ENCODE measurements at regions not wholly inside any gene's neighbourhood (a gene's known extent, or its start where the extent isn't known, plus 50 kb on each side); places are given as distances from the start of the nearest gene placed in this dataset.

DNA sequence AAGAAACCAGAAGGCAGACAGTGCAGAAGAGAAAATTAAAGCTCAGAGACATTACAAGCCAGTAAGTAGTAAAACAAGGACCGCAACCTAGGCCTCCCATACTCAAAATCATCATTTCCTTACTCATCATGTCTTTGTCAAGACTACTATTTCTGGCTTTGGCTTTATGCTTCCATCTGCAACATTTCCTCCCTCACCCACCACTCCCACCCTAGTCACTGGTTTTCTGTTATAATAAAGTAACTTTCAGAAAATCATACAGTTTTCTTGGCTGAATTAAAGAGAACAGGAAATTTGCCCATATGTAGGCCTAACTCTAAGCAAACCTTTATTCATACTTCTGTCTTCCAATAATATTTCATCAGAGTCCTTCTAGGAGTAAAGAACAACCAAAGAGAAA, 247.6 kb upstream of the RORA start:
- DNase-seq (no peak), ATAC-seq (no peak)
- H3K4me3 ChIP-seq, result no peak overlapping the region
- H3K36me3 ChIP-seq, result no peaks in the 10 kb centered on the region
- WGBS, 4 donors, result 92 to 98% (median 96%) methylated on average over 1 of the region's 1 CpG
- no peak overlapping the region for H3K27ac ChIP-seq
- TF ChIP-seq, protein P1, sequence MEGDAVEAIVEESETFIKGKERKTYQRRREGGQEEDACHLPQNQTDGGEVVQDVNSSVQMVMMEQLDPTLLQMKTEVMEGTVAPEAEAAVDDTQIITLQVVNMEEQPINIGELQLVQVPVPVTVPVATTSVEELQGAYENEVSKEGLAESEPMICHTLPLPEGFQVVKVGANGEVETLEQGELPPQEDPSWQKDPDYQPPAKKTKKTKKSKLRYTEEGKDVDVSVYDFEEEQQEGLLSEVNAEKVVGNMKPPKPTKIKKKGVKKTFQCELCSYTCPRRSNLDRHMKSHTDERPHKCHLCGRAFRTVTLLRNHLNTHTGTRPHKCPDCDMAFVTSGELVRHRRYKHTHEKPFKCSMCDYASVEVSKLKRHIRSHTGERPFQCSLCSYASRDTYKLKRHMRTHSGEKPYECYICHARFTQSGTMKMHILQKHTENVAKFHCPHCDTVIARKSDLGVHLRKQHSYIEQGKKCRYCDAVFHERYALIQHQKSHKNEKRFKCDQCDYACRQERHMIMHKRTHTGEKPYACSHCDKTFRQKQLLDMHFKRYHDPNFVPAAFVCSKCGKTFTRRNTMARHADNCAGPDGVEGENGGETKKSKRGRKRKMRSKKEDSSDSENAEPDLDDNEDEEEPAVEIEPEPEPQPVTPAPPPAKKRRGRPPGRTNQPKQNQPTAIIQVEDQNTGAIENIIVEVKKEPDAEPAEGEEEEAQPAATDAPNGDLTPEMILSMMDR (IDR thresholded peaks at IDR 0.05), result no peak
- TF ChIP-seq POLR2A (IDR thresholded peaks at IDR 0.05), result no peak
- intact Hi-C loops (cut with DNase I), result no loop called here
- no peaks in the 10 kb centered on the region for H3K9me3 ChIP-seq
- H3K27me3 ChIP-seq, result peaks cover 0 to 10% (median 0%) of the 10 kb centered on the region in 9 donors
- H3K4me1 ChIP-seq, result peaks cover 0 to 12% (median 0%) of the 10 kb centered on the region in 12 donors

DNA sequence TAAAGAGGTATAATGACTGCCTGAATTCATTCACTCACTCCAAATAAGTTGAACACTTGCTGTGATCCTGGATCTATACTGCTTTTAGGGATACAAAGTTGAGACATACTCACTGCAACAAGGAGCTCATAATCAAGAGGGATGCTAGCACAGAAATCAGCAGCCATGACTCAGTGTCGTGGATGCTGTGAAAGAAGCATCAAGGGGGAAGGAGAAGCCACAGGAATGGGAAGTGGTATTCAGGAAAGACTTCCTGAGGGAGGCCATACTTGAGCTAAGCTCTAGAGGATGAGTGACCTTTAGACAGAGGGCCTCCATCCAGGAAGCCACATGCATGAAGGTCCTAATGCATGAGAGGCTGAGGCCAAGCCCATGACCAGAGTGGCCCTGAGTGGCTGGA, 245.7 kb upstream of the RORA start:
- intact Hi-C loops (cut with DNase I), result no loop called here
- H3K4me3 ChIP-seq, result no peak overlapping the region
- WGBS, 4 donors, result 40 to 66% (median 58%) methylated on average over 1 of the region's 1 CpG
- TF ChIP-seq POLR2A (IDR thresholded peaks at IDR 0.05), result no peak
- TF ChIP-seq, protein P1 (IDR thresholded peaks at IDR 0.05), result no peak
- no peak for DNase-seq
- peaks cover 0 to 5% (median 0%) of the 10 kb centered on the region in 9 donors for H3K27me3 ChIP-seq
- no peak overlapping the region for H3K27ac ChIP-seq
- H3K36me3 ChIP-seq, result no peaks in the 10 kb centered on the region
- no peaks in the 10 kb centered on the region for H3K9me3 ChIP-seq
- ATAC-seq, result no peak
- H3K4me1 ChIP-seq, result no peaks in the 10 kb centered on the region

DNA sequence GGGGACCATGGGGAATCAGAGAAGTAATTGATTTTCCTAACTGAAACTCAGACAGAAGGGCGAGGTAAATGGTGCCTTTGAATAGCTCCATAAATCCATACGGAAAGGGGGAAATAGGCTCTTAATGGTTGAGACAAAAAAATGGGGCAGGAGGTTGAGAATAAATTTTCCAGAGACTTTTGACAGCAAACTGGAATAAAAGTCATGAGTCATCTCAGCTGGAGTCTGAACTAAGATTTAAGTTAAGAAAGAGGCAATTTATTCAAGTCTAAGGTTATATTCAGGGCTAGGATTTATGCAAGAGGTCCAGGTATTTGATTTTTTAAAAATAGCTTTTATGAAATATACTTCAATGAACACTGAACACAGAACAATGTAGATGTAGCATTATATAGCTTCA, 238.7 kb upstream of the RORA start:
- intact Hi-C loops (cut with DNase I), result no loop called here

DNA sequence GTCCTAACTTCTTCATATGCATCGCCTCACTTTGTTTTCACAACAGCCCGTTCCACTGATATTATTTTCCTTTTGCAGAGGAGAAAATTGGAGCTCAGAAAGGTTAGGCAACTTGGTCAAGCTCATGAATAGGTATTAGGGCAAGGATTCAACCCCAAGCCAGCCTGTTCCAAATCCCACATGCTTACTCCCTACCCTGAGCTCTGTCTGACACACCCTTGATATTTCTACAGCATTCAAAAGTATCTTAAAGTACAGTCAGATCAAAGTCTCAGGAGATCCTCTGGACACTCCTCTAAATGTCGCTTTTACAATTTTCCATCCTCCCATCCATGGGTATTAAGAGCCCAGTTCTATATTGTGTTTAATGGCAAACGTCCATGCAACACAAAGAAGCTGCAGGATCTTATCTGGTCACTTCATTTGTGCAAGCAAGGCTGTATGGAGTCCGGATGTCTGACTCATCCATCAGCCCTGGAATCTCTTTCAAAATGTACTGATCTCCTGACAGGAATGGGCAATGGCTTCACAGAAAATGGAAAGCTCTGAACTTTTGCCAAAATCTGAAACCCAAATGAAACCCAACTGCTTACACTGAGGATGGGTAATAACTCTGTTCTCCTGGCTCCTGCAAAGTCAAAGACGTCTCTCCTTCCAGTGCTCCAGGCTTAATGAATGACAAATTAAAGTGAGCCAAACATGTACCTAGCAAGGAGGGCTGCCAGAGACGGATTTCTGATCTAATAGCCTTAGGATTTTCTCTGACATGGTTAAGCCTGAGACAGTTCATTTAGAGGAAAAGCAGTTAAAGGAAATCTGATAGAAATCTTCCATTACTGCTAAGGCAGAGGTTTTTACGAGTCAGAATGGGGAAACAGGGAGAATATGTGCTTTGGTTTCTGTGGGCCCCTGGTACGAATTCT, 230.9 kb upstream of the RORA start:
- Histone ChIP-seq H3K36me3 (no peaks in the 10 kb centered on the region), H3K27ac (no peak overlapping the region), H3K4me3 (no peak overlapping the region), H3K9me3 (peaks cover 0 to 2% (median 0%) of the 10 kb centered on the region in 12 donors), H3K27me3 (peaks cover 0 to 35% (median 0%) of the 10 kb centered on the region in 9 donors), H3K4me1 (no peaks in the 10 kb centered on the region)
- ATAC-seq, result no peak
- 48 to 62% (median 56%) methylated on average over 8 to 9 of the region's 9 CpGs for WGBS, 4 donors
- DNase-seq, result no peak
- no peak for TF ChIP-seq POLR2A (IDR thresholded peaks at IDR 0.05)
- TF ChIP-seq, protein P1 (IDR thresholded peaks at IDR 0.05), result no peak
- intact Hi-C loops (cut with DNase I), result no loop called here

More for the DNA sequence above, 238.7 kb upstream of the RORA start:
- ATAC-seq, result no peak
- Histone ChIP-seq H3K36me3 (no peaks in the 10 kb centered on the region), H3K4me3 (no peak overlapping the region), H3K27me3 (peaks cover 0 to 17% (median 0%) of the 10 kb centered on the region in 9 donors), H3K27ac (no peak overlapping the region), H3K9me3 (no peaks in the 10 kb centered on the region), H3K4me1 (no peaks in the 10 kb centered on the region)
- DNase-seq, result no peak
- TF ChIP-seq, protein P1 (IDR thresholded peaks at IDR 0.05), result no peak
- TF ChIP-seq POLR2A (IDR thresholded peaks at IDR 0.05), result no peak
- WGBS, 4 donors, result 70 to 82% (median 75%) methylated on average over 2 of the region's 2 CpGs
